Left renal pelvis (tissue), 4 donors: ENCODE measurements at regions not wholly inside any gene's neighbourhood (a gene's known extent, or its start where the extent isn't known, plus 50 kb on each side); places are given as distances from the start of the nearest gene placed in this dataset.
"Not testable (repeated sequence)": the region's sequence is repeated elsewhere in the genome, so short reads cannot be mapped to it uniquely, and the experiment has no call there.

Experiments
- DNase-seq, 4 donors: peaks; one replicate each; pipeline ENCODE4 v3.0.0-alpha.2; 2013; ENCODE audit warnings: low read depth in 4 of 4, low spot score in 3 of 4

DNA sequence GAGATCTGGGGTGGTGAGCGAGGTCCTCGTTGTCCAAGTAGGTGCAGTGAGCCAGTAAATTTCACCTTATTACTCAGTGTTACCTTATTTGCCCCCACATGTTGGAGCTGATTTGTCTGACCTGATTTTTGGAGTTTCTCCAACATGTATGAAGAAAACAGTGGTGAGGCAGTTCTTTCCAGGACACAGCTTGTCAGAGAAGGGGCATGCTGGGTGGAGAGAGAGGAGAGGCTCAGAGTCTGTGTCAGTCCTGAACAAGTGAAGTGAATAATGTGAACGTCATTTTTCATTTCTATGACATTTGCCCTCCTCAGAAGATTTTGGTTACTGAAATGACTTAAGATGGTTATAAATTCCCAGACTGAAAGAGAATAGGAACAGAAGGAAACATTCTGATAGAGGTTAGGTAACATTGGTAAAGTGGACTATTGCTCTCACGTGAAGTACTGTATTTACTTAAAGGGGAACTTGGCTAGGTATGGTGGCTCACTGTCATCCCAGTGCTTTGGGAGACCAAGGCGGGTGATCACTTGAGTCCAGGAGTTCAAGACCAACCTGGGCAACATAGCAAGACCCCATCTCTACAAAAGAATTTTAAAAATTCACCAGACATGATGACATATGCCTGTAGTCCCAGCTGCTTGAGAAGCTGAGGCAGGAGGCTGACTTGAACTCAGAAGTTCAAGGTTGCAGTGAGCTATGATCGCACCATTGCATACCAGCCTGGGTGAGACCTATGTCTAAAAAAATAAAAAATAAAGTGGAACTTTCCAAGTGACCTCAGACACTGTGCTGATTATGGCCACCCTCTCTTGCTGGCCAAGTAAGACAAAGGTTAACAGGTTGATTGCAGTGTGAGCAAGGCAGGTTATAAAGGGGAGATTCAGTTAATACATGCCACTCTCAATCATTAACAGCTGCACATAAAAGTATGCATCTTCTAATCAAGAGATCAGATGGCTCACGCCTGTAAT, 184.3 kb downstream of the EDN1 start:
- no peak for DNase-seq

DNA sequence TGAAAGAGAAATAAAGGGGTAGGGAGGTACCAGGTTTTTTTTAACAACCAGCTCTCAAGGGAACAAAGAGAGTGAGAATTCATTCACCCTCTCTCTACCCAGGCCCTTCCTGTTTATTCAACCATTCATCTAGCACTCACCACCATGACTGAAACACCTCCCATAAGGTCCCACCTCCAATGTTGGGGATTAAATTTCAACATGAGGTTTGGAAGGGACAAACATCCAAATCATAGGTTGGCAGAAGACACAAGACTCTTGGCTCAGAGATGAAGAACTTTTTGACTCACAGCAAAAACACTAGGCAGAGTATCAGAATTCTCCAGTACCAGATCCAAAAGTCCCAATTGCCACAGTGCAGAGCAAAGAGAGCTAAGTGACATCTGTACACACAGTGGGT, 186.3 kb downstream of the EDN1 start:
- no peak for DNase-seq

DNA sequence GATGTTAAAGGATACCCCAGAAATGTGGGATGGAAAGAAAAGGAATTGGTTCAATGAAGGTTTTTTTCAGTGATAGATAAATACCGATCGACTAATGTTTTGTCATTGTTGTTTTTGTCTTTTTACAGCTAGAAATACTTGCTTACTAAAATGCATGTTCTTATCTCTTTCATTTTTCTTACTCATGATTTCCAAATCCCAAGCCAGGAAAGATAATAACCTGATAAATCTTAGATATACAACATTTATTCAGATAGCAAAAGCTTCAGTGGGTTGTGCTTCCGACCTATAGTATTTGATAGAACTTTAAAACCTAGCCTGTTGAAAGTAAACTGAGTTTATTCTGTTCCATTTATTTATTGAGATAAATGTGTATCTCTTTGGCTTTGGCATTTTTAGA, 187.5 kb downstream of the EDN1 start:
- DNase-seq = no peak

DNA sequence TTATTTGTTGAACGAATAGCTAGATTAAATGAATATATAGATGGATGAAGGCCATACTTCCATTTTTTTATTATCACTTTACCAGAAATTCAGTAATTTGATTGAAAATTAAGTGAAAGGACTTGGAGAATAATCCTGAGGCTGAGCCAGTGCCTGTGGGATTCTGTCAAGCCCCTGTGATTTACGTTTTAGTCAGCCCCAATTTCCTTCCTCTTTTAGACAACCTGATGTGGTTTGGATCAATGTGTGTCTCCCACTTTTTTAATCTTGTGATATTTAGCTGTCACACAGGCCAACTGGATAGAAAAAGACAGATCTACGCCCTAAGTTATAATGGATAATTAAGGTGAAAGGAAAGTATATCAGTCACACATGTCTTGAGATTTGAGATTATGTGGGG, 188.8 kb downstream of the EDN1 start:
- no peak for DNase-seq

DNA sequence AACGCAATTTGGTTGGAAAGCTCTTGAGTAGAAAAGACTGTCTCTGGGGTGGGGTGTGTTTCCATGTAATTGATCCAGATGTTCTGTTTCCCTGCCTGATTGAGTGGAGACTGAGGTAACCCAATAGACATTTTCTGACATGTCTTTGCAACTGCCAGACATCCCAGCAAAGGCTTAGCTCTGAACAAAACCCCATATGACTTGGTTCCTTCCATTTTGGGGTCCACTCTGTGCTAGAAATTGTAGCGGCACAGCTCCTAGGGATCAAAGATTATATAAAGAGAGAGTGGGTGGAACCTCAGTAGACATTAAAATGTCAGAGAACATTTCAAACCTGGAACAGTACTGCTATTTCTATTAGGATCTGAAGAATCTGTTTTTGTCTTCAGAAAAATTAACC, 189.3 kb downstream of the EDN1 start:
- DNase-seq = no peak

DNA sequence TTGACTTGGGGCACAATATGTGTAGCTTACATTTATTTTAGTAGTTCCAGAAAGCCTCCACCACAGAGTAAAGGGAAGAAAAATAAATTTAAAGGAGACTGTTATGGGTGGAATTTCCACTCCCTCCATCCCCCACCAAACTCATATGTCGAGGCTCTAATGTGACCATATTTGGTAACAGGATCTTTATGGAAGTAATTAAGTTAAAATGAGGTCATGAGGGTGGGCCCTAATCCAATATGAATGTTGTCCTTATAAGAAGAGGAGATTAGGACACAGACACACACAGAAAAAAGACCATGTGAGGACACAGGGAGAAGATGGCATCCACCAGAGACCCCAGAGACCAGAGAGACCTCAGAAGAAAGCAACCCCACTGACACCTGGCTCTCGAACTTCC, 189.7 kb downstream of the EDN1 start:
- DNase-seq = no peak

DNA sequence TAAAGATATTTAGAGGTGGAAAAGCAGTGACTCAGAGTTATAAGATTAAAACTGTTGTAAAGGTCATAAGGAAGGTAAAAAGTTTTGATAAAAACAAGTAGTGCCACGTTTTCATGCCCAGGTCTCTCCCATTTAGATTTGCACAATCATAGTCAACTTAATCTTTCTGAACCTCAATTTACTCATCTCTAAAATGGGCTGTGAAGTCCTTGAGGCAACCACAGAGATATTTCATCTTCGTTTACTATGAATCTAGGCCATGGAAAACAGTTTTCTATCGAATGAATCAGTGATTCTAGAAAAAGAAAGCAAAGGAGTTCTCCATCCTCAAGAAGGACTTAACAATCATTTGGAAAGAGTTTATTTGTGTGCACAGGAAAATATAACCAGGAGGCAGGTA, 190.2 kb downstream of the EDN1 start:
- no peak for DNase-seq

DNA sequence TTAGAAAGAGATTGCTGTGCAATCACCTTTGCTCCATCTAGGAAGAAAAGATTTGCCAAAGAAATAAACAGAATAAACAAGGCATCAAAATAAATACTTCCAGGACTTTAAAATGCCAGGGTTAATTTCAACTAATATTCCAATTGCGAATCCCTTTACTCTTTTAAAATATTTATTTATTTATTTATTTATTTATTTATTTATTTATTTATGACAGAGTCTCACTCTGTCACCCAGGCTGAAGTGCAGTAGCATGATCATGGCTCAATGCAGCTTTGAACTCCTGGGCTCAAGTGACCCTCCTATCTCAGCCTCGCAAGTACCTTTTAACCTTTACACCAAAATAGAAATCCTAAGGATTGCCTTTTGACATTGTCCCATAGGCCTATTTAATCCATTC, 191.1 kb downstream of the EDN1 start:
- DNase-seq = no peak

DNA sequence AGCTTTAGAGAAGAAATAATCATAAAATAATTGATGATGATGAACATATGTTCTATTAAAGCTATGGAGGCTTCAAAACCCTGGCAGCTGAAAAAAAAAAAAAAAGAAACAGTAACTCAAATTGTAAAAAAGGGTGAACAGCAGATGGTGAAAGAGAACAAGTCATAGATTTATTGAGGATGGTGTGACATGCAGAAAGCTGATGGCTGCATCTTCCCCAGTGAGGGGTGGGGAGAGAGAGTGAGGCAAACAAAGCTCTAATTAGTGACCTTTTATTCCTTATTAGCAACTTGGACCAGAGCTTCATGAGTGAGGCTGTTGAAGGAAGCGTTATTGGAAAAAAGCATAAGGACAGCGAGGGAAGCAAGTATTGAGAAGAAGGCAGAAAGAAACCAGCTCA, 191.7 kb downstream of the EDN1 start:
- DNase-seq = no peak

DNA sequence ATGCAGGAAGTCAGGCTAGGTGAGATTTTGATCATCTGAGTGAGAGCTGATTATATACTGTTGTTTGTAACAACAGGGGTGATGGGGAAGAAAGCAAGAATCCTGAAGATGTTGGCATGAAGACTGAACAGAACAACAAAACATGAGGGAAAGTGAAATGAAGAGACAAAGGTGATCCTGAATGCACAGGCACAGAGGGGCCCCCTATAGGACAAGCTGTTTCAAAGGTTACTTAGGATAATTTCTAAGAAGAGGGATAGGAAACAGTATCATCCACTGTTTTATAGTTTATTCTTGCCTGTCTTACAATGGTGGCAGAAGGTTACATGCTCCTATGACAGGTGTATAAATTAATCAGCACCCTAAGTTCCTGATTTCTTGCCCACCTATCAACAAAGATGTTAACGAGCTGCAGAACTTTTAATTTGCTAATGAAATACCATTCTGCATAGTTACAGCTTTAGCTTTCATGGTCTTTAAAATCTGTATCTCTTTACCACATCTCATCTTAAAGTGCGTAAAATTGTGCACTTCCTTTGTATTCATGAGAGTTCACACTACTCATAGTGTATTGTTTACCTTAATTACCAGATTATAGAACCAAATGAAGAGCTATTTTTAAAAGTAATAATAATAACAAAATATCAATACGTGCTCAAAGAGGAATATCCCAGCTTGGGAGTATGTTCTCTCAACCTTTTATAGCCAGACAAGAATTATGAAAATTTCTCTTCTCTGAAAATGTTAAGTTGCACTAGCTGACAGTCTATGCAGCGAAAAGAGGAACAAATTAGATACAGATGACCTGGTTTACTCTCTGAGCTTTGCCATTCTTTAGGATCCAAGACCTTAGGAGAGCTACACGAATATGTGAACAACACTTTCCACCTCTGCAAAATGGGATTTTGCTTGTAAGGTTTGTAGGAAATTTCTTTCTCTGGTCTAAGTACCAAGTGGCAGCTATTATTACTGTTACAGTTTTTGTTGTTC, 192.5 kb downstream of the EDN1 start:
- DNase-seq = no peak

DNA sequence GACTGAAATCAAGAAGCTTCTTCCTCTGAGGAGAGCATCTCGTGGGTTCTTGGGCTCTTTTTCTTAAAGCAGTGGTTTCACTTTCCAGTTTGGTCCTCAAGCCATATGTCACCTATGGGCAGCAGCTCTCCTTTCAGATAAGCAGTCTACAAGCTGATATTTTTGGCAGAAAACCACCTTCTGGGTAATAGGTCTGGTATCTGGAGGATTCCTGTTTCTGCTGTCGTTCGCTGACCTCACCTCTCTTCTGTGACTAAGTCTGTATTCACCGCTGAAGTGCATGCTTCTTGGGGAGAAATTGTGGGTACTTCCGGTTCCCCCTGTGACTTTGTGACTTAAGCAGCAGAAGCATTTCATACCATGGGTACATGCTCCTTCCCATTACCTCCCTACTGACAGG, 193.6 kb downstream of the EDN1 start:
- no peak for DNase-seq

DNA sequence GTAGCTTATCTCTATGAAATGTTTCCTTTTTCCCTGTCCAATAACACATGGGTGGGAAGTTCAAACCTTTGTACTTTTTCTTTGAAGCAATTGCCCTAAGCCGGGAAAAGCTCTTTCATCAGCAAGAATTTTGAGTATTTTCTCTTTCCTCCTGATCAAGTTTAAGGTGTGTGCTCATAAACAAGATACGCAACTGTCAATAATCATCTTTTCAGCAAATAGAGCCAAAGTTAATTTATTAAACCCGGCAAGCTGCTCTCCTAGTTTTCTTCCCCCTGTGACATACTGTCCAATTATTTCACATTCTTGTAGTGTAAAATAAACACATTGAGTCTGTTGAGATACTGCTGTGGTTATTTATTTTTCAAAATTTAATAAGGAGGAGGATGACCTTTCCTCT, 194.4 kb downstream of the EDN1 start:
- no peak for DNase-seq

DNA sequence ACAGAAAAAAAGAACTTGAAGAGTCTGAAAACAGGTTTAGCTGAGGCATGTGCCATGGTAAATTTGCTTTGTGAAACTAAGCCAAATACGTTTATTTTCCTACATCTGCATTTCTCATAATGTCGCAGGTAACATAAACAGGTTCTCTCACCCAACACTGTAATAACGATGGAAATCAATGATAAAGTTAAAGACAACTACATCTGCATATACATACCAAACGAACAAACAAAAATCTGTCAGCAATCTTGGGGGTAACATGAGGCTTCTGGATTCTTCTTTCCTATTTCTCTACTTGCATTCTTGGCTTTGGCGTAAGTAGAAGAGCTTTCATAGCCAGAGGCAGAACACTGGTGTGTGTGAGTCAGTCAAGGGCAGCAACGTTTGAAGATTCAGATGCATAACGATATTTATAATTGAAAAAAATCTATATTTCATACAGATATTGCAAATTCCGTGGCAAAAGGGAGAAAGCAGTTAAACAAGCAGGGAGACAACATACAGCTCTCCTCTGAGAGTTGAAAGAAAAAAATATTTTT, 195.1 kb downstream of the EDN1 start:
- DNase-seq = no peak

DNA sequence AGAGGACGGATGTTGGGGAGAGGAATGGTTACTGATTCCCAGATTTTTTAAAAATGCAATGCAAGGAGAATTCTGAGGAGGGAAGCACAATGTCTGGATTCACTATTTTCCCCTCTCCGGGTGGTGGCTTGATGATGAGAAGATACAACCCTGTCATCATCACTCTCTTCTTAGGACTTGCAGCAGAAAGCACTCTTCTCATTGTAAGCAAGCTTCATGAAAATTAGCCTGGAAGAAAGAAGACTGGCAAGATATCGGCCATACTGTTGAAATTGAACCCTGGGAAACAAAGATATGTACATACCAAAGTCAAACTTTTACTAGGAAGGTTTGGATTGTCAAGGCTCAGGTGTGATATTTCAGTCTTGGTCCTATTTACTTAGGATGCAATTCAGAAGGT, 195.7 kb downstream of the EDN1 start:
- no peak for DNase-seq

DNA sequence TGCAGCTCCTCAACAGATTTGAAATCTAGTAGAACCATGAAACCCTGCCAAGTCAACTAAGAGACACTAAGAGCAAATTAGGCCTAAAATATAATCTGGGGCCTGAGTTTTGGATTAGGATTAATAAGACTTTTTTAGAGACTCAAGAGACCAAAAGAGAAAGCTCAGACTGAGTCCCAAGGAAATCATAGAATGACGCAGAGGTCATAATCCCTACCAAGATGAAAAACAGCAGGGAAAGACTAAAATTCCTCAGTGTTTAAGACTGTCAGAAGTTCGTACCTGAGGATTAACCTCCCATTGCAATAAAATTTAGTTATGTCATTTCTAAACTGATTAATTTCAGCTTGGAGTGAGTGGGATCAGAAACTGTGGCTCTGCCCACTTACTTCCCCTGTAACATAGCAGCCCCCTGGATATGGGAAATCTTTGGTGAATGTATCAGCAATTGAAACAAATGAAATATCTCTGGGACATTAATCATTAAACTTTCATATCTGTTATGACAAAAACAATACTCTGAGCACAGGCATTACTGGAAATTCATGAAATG, 200.3 kb downstream of the EDN1 start:
- DNase-seq = no peak

DNA sequence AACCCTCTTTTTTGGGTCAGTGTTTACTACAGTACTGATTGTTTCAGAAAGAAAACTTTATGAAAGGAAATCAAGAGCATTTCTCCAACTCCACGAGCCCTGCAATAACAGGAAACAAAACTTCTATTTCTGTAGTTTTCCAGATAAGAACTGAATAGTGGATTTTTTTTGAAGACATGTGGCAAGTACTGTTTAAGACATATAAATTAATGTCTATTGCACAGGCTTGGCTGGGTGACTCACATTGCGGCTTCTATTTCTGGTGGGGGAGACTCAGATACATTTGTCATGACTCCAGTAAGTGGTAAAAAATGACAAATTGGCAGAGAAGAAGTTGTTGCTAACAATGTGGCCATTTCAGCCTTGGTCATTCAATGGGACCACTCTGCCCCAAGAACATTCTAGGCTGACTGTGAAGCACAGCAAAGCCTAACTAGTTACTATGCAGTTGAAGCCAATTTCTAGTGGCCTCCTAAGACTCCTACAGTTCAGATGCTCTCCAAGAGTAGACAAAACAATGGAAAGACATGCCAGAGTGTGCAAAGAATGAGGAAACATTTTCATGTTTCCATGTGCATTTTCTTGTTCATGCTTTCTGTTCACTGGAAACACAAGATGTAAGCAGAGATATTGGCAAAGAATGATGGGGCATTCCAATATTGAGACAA, 200.9 kb downstream of the EDN1 start:
- DNase-seq = no peak

DNA sequence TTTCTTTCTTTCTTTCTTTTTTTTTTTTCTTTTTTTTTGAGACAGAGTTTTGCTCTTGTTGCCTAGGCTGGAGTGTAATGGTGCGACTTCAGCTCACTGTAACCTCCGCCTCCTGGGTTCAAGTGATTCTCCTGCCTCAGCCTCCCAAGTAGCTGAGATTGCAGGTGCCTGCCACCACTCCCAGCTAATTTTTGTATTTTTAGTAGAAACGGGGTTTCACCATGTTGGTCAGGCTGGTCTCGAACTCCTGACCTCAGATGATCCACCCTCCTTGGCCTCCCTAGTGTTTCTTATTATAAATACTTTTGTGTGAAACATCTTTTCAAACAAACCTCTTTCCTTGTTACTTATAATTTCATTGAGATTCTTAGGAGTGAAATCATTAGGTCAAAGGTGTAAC, 202.8 kb downstream of the EDN1 start:
- not testable (repeated sequence) for DNase-seq

DNA sequence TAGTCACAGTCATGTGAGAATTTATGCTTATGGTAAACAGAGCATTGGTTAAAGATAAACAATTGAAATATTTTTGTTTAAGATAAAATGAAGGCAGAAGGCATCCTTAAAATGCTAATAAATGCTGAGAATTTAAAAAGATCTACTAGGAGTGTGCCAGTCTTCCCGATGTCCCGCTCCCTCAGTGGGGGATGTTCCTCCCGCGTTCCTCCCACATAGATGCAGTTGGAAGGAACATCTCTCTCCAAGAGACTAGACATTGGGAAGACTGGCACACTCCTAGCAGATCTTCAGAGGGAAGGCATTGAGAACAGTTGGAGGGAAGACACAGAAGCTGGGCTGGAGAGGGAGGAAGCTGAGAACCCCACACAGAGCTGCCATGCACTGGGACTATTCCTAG, 203.3 kb downstream of the EDN1 start:
- no peak for DNase-seq

DNA sequence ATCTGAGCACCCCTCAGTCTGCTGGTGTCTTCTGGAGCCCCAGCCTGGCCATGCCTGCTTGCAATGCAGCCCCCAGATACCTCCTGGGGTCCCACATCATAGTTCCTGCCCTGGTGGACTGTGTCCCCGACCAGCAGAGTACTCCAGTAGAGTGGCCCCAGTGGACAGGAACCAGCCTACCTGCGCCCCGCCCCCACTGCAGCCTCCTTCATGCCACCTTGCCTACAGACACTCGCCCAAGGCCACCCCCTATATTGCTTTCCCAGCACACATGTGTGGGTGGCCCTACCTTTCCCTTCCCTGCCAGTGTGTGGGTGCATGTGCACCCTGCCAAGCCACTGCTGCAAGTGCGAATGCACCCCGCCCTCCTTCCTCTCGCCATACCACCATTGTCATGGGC, 204.0 kb downstream of the EDN1 start:
- DNase-seq = no peak

DNA sequence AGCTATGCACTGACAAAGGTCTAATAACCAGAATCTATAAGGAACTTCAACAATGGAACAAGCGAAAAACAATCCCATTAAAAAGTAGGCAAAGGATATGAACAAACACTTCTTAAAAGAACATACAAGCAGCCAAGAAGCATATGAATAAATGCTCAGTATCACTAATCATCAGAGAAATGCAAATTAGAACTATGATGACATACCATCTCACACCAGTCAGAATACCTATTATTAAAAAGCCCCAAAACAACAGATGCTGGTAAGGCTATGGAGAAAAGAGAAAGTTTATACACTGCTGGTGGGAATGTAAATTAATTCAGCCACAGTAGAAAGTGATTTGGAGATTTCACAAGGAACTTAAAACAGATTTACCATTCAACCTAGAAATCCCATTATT, 211.8 kb downstream of the EDN1 start:
- DNase-seq = no peak
